ENCODE measurements at regions not wholly inside any gene's neighbourhood (a gene's known extent, or its start where the extent isn't known, plus 50 kb on each side); places are given as distances from the start of the nearest gene placed in this dataset.

DNA sequence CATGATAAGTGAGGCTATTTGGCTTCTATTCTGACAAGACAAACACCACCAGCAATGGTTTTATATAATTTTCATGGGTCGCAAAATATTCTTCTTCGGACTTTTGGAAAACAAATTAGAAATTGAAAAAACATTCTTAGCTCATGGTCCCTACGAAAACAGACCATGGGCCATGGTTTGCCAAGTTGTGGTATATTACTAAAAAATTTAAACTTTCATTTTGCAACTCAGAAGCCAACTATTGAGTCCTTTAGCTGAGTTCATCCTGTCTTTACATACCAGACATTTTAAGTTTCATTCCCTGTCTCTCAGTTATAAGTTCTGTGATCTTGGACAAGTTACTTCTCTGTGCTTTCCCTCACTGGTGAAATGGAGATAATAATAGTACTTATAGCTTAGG, 198.1 kb downstream of the CSNK1G3 start:
- TF ChIP-seq MAX (IDR thresholded peaks at IDR 0.05): no peak
- no peak for TF ChIP-seq FOXA1 (IDR thresholded peaks at IDR 0.05)
- TF ChIP-seq, protein P1, sequence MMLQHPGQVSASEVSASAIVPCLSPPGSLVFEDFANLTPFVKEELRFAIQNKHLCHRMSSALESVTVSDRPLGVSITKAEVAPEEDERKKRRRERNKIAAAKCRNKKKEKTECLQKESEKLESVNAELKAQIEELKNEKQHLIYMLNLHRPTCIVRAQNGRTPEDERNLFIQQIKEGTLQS (IDR thresholded peaks at IDR 0.05): no peak
- TF ChIP-seq HNF4G (IDR thresholded peaks at IDR 0.05): no peak
- TF ChIP-seq FOXA2 (IDR thresholded peaks at IDR 0.05): no peak
- no peak for TF ChIP-seq RXRA (IDR thresholded peaks at IDR 0.05)
- TF ChIP-seq RAD21 (IDR thresholded peaks at IDR 0.05): no peak
- TF ChIP-seq EGR1 (IDR thresholded peaks at IDR 0.05; ENCODE audit: low read depth in 2 of 2): no peak
- TF ChIP-seq, protein P2, sequence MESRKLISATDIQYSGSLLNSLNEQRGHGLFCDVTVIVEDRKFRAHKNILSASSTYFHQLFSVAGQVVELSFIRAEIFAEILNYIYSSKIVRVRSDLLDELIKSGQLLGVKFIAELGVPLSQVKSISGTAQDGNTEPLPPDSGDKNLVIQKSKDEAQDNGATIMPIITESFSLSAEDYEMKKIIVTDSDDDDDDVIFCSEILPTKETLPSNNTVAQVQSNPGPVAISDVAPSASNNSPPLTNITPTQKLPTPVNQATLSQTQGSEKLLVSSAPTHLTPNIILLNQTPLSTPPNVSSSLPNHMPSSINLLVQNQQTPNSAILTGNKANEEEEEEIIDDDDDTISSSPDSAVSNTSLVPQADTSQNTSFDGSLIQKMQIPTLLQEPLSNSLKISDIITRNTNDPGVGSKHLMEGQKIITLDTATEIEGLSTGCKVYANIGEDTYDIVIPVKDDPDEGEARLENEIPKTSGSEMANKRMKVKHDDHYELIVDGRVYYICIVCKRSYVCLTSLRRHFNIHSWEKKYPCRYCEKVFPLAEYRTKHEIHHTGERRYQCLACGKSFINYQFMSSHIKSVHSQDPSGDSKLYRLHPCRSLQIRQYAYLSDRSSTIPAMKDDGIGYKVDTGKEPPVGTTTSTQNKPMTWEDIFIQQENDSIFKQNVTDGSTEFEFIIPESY (IDR thresholded peaks at IDR 0.05): no peak
- no peak for TF ChIP-seq HNF4A (conservative IDR thresholded peaks at IDR 0.05)
- no peak for TF ChIP-seq NR2F2 (IDR thresholded peaks at IDR 0.05)
- no peak for TF ChIP-seq GABPA (IDR thresholded peaks at IDR 0.05 in 1 of 2, conservative IDR thresholded peaks at IDR 0.05 in 1 of 2)
- TF ChIP-seq, protein P3, sequence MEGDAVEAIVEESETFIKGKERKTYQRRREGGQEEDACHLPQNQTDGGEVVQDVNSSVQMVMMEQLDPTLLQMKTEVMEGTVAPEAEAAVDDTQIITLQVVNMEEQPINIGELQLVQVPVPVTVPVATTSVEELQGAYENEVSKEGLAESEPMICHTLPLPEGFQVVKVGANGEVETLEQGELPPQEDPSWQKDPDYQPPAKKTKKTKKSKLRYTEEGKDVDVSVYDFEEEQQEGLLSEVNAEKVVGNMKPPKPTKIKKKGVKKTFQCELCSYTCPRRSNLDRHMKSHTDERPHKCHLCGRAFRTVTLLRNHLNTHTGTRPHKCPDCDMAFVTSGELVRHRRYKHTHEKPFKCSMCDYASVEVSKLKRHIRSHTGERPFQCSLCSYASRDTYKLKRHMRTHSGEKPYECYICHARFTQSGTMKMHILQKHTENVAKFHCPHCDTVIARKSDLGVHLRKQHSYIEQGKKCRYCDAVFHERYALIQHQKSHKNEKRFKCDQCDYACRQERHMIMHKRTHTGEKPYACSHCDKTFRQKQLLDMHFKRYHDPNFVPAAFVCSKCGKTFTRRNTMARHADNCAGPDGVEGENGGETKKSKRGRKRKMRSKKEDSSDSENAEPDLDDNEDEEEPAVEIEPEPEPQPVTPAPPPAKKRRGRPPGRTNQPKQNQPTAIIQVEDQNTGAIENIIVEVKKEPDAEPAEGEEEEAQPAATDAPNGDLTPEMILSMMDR (IDR thresholded peaks at IDR 0.05; ENCODE audit: low read depth, low read length, missing input control): no peak
- TF ChIP-seq, protein P4, sequence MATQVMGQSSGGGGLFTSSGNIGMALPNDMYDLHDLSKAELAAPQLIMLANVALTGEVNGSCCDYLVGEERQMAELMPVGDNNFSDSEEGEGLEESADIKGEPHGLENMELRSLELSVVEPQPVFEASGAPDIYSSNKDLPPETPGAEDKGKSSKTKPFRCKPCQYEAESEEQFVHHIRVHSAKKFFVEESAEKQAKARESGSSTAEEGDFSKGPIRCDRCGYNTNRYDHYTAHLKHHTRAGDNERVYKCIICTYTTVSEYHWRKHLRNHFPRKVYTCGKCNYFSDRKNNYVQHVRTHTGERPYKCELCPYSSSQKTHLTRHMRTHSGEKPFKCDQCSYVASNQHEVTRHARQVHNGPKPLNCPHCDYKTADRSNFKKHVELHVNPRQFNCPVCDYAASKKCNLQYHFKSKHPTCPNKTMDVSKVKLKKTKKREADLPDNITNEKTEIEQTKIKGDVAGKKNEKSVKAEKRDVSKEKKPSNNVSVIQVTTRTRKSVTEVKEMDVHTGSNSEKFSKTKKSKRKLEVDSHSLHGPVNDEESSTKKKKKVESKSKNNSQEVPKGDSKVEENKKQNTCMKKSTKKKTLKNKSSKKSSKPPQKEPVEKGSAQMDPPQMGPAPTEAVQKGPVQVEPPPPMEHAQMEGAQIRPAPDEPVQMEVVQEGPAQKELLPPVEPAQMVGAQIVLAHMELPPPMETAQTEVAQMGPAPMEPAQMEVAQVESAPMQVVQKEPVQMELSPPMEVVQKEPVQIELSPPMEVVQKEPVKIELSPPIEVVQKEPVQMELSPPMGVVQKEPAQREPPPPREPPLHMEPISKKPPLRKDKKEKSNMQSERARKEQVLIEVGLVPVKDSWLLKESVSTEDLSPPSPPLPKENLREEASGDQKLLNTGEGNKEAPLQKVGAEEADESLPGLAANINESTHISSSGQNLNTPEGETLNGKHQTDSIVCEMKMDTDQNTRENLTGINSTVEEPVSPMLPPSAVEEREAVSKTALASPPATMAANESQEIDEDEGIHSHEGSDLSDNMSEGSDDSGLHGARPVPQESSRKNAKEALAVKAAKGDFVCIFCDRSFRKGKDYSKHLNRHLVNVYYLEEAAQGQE (IDR thresholded peaks at IDR 0.05): no peak
- no peak for TF ChIP-seq TAF1 (conservative IDR thresholded peaks at IDR 0.05)
- Histone ChIP-seq H3K9me3 (ENCODE audit: control insufficient read depth in 4 of 4, low read length in 3 of 4) (peaks cover 0 to 3% (median 0%) of the 10 kb centered on the region in 4 donors), H3K9ac (ENCODE audit: low read depth in 1 of 2, low read length in 2 of 2) (no peak overlapping the region), H3K27me3 (ENCODE audit: control insufficient read depth in 4 of 4, insufficient read depth in 4 of 4, low read length in 3 of 4) (no peaks in the 10 kb centered on the region), H3K4me3 (ENCODE audit: low read depth in 1 of 3, low read length in 3 of 3) (no peak overlapping the region), H3K4me1 (ENCODE audit: control insufficient read depth in 4 of 4, insufficient read depth in 4 of 4, low read length in 3 of 4) (no peaks in the 10 kb centered on the region), H3K27ac (ENCODE audit: low read depth in 1 of 2, low read length in 2 of 2) (peak overlapping the region in 1 of 2 donors; percentile 10), H3K36me3 (ENCODE audit: control insufficient read depth in 4 of 4, insufficient read depth in 3 of 4, low read depth in 1 of 4, low read length in 3 of 4) (no peaks in the 10 kb centered on the region)
- DNase-seq (ENCODE audit: low spot score): no peak
- WGBS: 81% methylated on average over 3 of the region's 3 CpGs

GRCh38 chr5:123709422-123709821, 197.4 kb downstream of the CSNK1G3 start:
- Histone ChIP-seq H3K9me3 (ENCODE audit: control insufficient read depth in 4 of 4, low read length in 3 of 4) (peaks cover 0 to 3% (median 0%) of the 10 kb centered on the region in 4 donors), H3K36me3 (ENCODE audit: control insufficient read depth in 4 of 4, insufficient read depth in 3 of 4, low read depth in 1 of 4, low read length in 3 of 4) (no peaks in the 10 kb centered on the region), H3K4me1 (ENCODE audit: control insufficient read depth in 4 of 4, insufficient read depth in 4 of 4, low read length in 3 of 4) (no peaks in the 10 kb centered on the region), H3K9ac (ENCODE audit: low read depth in 1 of 2, low read length in 2 of 2) (no peak overlapping the region), H3K27me3 (ENCODE audit: control insufficient read depth in 4 of 4, insufficient read depth in 4 of 4, low read length in 3 of 4) (no peaks in the 10 kb centered on the region), H3K27ac (ENCODE audit: low read depth in 1 of 2, low read length in 2 of 2) (peak overlapping the region in 1 of 2 donors; percentile 10), H3K4me3 (ENCODE audit: low read depth in 1 of 3, low read length in 3 of 3) (no peak overlapping the region)
- WGBS: 44% methylated on average over 1 of the region's 1 CpG
- no peak for DNase-seq (ENCODE audit: low spot score)
- TF ChIP-seq YY1 (IDR thresholded peaks at IDR 0.05) (no peak), EGR1 (IDR thresholded peaks at IDR 0.05; ENCODE audit: low read depth in 2 of 2) (no peak), RXRA (IDR thresholded peaks at IDR 0.05) (peak; percentile 51 to 62), FOXA1 (IDR thresholded peaks at IDR 0.05) (no peak), NR2F2 (IDR thresholded peaks at IDR 0.05) (peak; percentile 91), JUND (IDR thresholded peaks at IDR 0.05) (no peak), MAX (IDR thresholded peaks at IDR 0.05) (no peak), SP1 (IDR thresholded peaks at IDR 0.05) (peak; percentile 47), TAF1 (conservative IDR thresholded peaks at IDR 0.05) (no peak)
- TF ChIP-seq, protein P1 (IDR thresholded peaks at IDR 0.05): no peak
- TF ChIP-seq, protein P2 (IDR thresholded peaks at IDR 0.05): no peak
